GM12865 (cell line): ENCODE measurements at regions not wholly inside any gene's neighbourhood (a gene's known extent, or its start where the extent isn't known, plus 50 kb on each side); places are given as distances from the start of the nearest gene placed in this dataset.

ENCODE experiments used
- DNase-seq: peaks from one replicate; pipeline ENCODE4 v3.0.0; 2010; ENCODE audit warnings: low read depth
- H3K4me3 ChIP-seq: 2 replicates; pipeline ENCODE4 v1.5.1; 2011; ENCODE audit warnings: mild to moderate bottlenecking, low read depth, low read length, control low read depth
- TF ChIP-seq, protein P1 (sequence below): IDR thresholded peaks from 2 replicates; pipeline ENCODE4 v1.5.1; 2011; ENCODE audit warnings: low read length, control low read depth, low read depth, inconsistent platforms; ENCODE audit not compliant: insufficient read depth; ENCODE audit errors: missing control alignments

DNA sequence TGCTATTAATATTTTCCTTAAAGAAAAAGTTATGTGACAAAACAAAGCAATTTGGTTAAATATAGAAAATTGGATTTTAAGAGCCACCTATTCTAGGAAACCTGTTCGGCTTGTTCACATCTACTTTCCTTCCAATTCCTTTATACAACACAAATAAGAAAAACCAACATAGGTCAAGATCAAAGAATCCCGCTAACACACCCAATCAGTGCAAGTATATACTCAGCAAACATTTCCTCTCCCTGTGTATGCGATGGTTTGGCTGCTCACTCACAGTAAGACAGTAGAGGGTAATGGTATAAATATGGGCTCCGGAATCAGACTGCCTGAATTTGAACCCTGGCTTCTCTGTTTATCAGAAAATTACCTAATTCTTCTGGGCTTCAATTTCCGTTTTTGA, 757.5 kb upstream of the ZNF608 start:
- no peak for DNase-seq
- no peak overlapping the region for H3K4me3 ChIP-seq
- TF ChIP-seq, protein P1, sequence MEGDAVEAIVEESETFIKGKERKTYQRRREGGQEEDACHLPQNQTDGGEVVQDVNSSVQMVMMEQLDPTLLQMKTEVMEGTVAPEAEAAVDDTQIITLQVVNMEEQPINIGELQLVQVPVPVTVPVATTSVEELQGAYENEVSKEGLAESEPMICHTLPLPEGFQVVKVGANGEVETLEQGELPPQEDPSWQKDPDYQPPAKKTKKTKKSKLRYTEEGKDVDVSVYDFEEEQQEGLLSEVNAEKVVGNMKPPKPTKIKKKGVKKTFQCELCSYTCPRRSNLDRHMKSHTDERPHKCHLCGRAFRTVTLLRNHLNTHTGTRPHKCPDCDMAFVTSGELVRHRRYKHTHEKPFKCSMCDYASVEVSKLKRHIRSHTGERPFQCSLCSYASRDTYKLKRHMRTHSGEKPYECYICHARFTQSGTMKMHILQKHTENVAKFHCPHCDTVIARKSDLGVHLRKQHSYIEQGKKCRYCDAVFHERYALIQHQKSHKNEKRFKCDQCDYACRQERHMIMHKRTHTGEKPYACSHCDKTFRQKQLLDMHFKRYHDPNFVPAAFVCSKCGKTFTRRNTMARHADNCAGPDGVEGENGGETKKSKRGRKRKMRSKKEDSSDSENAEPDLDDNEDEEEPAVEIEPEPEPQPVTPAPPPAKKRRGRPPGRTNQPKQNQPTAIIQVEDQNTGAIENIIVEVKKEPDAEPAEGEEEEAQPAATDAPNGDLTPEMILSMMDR = no peak

DNA sequence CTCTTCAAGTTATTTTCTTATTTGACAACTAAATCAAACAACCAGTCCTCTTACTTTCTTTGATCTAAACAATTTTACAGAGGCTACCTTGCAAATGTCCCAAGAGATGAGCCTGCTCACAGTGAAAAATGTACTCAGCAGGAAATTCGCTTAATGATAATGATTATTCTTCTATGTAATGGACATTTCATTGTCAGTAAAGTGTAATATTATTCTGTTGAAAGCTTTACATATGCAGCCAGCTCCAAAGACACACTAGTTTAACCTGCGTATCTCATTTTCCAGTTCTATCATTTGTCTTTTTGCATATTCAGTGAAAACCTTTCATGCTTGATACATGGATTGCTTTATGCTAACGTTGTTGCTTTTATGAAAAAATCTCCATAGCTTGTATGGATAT, 758.7 kb upstream of the ZNF608 start:
- no peak overlapping the region for H3K4me3 ChIP-seq
- DNase-seq = no peak
- TF ChIP-seq, protein P1 = no peak

DNA sequence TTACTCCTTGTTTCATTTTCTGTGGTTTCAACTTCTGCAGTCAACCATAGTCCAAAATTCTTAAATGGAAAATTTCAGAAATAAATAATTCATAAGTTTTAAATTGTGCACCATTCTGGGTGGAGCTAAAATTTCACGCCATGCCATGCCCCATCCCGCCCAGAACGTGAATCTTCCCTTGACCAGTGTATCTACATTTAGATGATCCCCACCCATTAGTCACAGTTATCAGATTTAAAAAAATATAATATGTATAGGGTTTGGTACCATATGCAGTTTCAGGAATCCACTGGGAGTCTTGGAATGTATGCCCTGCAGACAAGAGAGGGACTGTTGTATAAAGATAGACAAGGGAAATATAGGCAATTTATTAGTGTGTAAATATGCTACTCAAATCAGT, 759.7 kb upstream of the ZNF608 start:
- TF ChIP-seq, protein P1 = no peak
- no peak for DNase-seq
- no peak overlapping the region for H3K4me3 ChIP-seq

DNA sequence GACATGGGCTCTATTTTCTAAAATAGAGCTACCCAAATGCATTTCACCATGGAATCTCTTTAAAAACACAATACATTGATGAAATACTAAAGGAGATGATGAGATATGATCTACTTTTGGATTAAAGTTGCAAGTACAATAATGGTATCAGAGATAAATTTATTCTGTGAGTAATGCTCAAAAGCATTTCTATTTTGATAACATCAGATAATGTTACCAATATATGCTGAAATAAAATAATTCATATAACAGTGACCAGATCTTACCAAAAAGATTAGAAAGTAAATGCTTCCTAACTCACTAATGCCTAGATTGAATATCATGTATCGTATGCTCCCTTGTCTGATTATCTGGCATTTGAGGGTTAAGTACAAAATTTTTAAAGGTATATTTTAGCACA, 761.8 kb upstream of the ZNF608 start:
- DNase-seq = no peak
- no peak overlapping the region for H3K4me3 ChIP-seq
- TF ChIP-seq, protein P1 = no peak

DNA sequence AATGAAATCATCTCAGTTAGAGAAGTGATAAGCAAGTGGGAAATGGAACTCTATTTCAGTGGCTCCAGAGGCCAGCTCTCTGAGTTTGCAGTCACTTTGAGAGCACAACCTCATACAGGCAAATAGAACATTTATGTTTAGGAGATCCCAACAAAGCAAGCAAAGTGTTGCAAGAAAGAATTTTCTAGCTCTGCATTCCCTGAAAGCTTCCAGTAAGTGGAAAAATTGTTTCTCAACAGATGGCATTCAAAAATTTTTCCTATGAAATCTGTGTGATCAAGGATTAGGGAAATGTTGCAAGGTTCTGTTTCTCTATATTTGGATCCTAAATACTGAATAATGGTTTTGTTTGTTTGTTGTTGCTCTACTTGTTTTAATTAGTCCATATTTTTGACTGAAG, 764.2 kb upstream of the ZNF608 start:
- TF ChIP-seq, protein P1 = no peak
- no peak for DNase-seq
- no peak overlapping the region for H3K4me3 ChIP-seq

DNA sequence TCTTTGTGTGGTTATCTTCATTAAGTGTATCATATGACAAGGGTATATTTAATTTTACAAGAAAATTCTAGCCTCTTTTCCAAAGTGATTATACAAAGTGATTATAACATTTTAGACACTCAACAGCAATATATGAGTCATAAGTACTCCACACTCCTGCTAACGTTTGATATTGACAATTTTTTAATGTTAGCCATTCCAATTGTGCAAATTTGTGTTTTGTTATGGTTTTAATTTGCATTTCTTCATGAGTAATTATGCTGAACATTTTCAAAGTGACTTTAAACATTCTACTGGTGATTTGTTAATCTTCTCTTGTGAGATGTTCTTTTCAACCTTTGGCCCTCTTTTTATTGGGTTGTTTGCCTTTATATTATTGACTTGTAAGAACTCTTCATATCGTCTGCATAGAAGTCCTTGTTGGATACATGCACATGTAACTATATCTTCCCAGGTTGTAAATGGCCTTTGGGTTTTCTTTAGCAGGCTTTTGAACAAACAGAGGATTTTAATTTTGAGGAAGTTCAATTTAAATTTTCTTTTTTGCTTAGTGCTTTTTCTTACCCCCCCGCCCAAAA, 771.6 kb upstream of the ZNF608 start:
- TF ChIP-seq, protein P1 = no peak
- DNase-seq = no peak
- H3K4me3 ChIP-seq = no peak overlapping the region

DNA sequence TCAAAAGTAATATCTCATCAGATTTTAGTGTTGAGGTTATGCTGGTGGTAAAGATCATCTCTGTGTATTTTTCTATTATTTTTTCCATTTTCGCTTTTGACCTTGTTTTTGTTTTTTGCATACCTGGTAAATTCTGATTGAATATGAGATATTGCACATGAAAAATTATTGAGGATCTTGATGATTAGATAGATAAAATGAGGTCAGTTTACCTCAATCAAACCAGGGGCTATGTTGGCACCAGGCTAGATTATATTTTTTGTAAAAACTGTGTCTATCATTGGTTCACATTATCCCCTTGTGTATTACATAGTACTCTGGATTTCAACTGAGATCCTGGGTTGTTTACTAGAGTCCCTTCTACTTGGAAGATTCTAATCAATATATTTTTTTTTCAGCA, 774.9 kb upstream of the ZNF608 start:
- TF ChIP-seq, protein P1 = no peak
- no peak overlapping the region for H3K4me3 ChIP-seq
- no peak for DNase-seq
